ENCODE measurements at regions not wholly inside any gene's neighbourhood (a gene's known extent, or its start where the extent isn't known, plus 50 kb on each side); places are given as distances from the start of the nearest gene placed in this dataset.

- no peak for DNase-seq
- Histone ChIP-seq H3K27me3 (ENCODE audit: control insufficient read depth in 1 of 2, insufficient read depth in 1 of 2, low read length in 2 of 2) (no peaks in the 10 kb centered on the region), H2BK15ac (ENCODE audit: low read depth, poor library complexity, severe bottlenecking) (no peak overlapping the region), H3K4me3 (ENCODE audit: insufficient read depth in 1 of 2, low read depth in 1 of 2, low read length in 2 of 2) (no peak overlapping the region), H2AFZ (ENCODE audit: low read depth, low read length) (no peak overlapping the region), H2BK120ac (ENCODE audit: low read depth, low read length) (no peak overlapping the region), H3K79me1 (replicated peaks; ENCODE audit: low read length, poor library complexity, severe bottlenecking) (no peaks in the 10 kb centered on the region), H3K4ac (ENCODE audit: low read depth in 1 of 2, low read length in 2 of 2) (no peak overlapping the region), H3K36me3 (ENCODE audit: control insufficient read depth in 1 of 2, insufficient read depth in 2 of 2, low read depth in 1 of 2, low read length in 2 of 2) (no peaks in the 10 kb centered on the region), H3K4me1 (ENCODE audit: control insufficient read depth, insufficient read depth, low read depth, low read length) (no peaks in the 10 kb centered on the region), H3K14ac (ENCODE audit: low read length in 2 of 2) (no peak overlapping the region), H4K91ac (ENCODE audit: low read length) (no peak overlapping the region), H3K4me2 (ENCODE audit: low read length, poor library complexity, severe bottlenecking) (no peak overlapping the region), H2BK12ac (ENCODE audit: low read length in 2 of 2) (no peak overlapping the region), H3K9me3 (ENCODE audit: control insufficient read depth, low read length) (no peaks in the 10 kb centered on the region), H3K9ac (ENCODE audit: low read length) (no peak overlapping the region), H2BK5ac (ENCODE audit: low read depth, low read length, poor library complexity, severe bottlenecking) (no peak overlapping the region), H4K8ac (ENCODE audit: low read length) (no peak overlapping the region), H3K27ac (ENCODE audit: low read length, poor library complexity, severe bottlenecking) (no peak overlapping the region), H3K23ac (ENCODE audit: low read length in 2 of 2) (no peak overlapping the region), H2AK5ac (ENCODE audit: low read length, severe bottlenecking) (no peak overlapping the region), H3K18ac (ENCODE audit: low read depth in 1 of 2, low read length in 2 of 2) (no peak overlapping the region)
Measured at GRCh38 chr6:149217466-149217888, 100.0 kb upstream of the TAB2 start.

- H3K4ac ChIP-seq (ENCODE audit: low read depth in 1 of 2, low read length in 2 of 2), result no peak overlapping the region
- H2AFZ ChIP-seq (ENCODE audit: low read depth, low read length), result no peak overlapping the region
- H3K4me1 ChIP-seq (ENCODE audit: control insufficient read depth, insufficient read depth, low read depth, low read length), result no peaks in the 10 kb centered on the region
- H2BK12ac ChIP-seq (ENCODE audit: low read length in 2 of 2), result no peak overlapping the region
- H3K9ac ChIP-seq (ENCODE audit: low read length), result no peak overlapping the region
- H3K79me1 ChIP-seq (replicated peaks; ENCODE audit: low read length, poor library complexity, severe bottlenecking), result no peaks in the 10 kb centered on the region
- no peak overlapping the region for H3K27ac ChIP-seq (ENCODE audit: low read length, poor library complexity, severe bottlenecking)
- H3K9me3 ChIP-seq (ENCODE audit: control insufficient read depth, low read length), result no peaks in the 10 kb centered on the region
- no peak overlapping the region for H2BK5ac ChIP-seq (ENCODE audit: low read depth, low read length, poor library complexity, severe bottlenecking)
- no peak overlapping the region for H3K18ac ChIP-seq (ENCODE audit: low read depth in 1 of 2, low read length in 2 of 2)
- H3K4me3 ChIP-seq (ENCODE audit: insufficient read depth in 1 of 2, low read depth in 1 of 2, low read length in 2 of 2), result no peak overlapping the region
- no peak overlapping the region for H3K14ac ChIP-seq (ENCODE audit: low read length in 2 of 2)
- H3K36me3 ChIP-seq (ENCODE audit: control insufficient read depth in 1 of 2, insufficient read depth in 2 of 2, low read depth in 1 of 2, low read length in 2 of 2), result no peaks in the 10 kb centered on the region
- no peak overlapping the region for H2BK120ac ChIP-seq (ENCODE audit: low read depth, low read length)
- DNase-seq, result no peak
- no peak overlapping the region for H3K4me2 ChIP-seq (ENCODE audit: low read length, poor library complexity, severe bottlenecking)
- no peak overlapping the region for H4K91ac ChIP-seq (ENCODE audit: low read length)
- no peak overlapping the region for H2AK5ac ChIP-seq (ENCODE audit: low read length, severe bottlenecking)
- H4K8ac ChIP-seq (ENCODE audit: low read length), result no peak overlapping the region
- H3K27me3 ChIP-seq (ENCODE audit: control insufficient read depth in 1 of 2, insufficient read depth in 1 of 2, low read length in 2 of 2), result no peaks in the 10 kb centered on the region
- no peak overlapping the region for H2BK15ac ChIP-seq (ENCODE audit: low read depth, poor library complexity, severe bottlenecking)
- H3K23ac ChIP-seq (ENCODE audit: low read length in 2 of 2), result no peak overlapping the region
Measured at GRCh38 chr6:149218471-149218870, 99.0 kb upstream of the TAB2 start.

DNA sequence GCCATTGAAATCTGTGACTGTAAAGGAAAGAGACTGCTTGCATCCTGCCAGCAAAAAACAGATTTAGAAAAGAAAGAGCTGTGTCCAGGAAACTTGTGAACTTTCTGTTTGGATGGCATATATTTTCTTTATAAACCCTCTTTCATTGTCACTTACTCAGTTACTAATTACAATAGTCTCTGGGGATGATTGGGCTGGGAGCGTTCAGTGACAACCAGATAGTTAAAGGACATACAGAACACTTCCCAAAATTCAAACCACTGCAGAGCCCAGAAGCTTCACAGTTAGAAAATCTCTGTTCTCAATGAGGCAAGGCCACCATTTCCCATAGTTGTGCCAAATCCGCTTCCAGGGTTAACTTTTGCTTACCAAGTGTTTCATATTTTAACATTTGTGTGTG is 98.6 kb upstream of the TAB2 start:
- H4K8ac ChIP-seq (ENCODE audit: low read length), result no peak overlapping the region
- H2AK5ac ChIP-seq (ENCODE audit: low read length, severe bottlenecking), result no peak overlapping the region
- no peak overlapping the region for H3K14ac ChIP-seq (ENCODE audit: low read length in 2 of 2)
- H3K79me1 ChIP-seq (replicated peaks; ENCODE audit: low read length, poor library complexity, severe bottlenecking), result no peaks in the 10 kb centered on the region
- no peak overlapping the region for H3K18ac ChIP-seq (ENCODE audit: low read depth in 1 of 2, low read length in 2 of 2)
- H3K4me2 ChIP-seq (ENCODE audit: low read length, poor library complexity, severe bottlenecking), result no peak overlapping the region
- H2BK15ac ChIP-seq (ENCODE audit: low read depth, poor library complexity, severe bottlenecking), result no peak overlapping the region
- WGBS, result 89% methylated on average over 1 of the region's 2 CpGs
- no peak overlapping the region for H3K23ac ChIP-seq (ENCODE audit: low read length in 2 of 2)
- no peaks in the 10 kb centered on the region for H3K27me3 ChIP-seq (ENCODE audit: control insufficient read depth in 1 of 2, insufficient read depth in 1 of 2, low read length in 2 of 2)
- no peak overlapping the region for H3K4me3 ChIP-seq (ENCODE audit: insufficient read depth in 1 of 2, low read depth in 1 of 2, low read length in 2 of 2)
- no peaks in the 10 kb centered on the region for H3K36me3 ChIP-seq (ENCODE audit: control insufficient read depth in 1 of 2, insufficient read depth in 2 of 2, low read depth in 1 of 2, low read length in 2 of 2)
- H2BK5ac ChIP-seq (ENCODE audit: low read depth, low read length, poor library complexity, severe bottlenecking), result no peak overlapping the region
- no peak overlapping the region for H4K91ac ChIP-seq (ENCODE audit: low read length)
- DNase-seq, result no peak
- H2BK12ac ChIP-seq (ENCODE audit: low read length in 2 of 2), result no peak overlapping the region
- no peak overlapping the region for H2BK120ac ChIP-seq (ENCODE audit: low read depth, low read length)
- H3K4me1 ChIP-seq (ENCODE audit: control insufficient read depth, insufficient read depth, low read depth, low read length), result no peaks in the 10 kb centered on the region
- no peak overlapping the region for H3K27ac ChIP-seq (ENCODE audit: low read length, poor library complexity, severe bottlenecking)
- no peak overlapping the region for H3K4ac ChIP-seq (ENCODE audit: low read depth in 1 of 2, low read length in 2 of 2)
- H3K9ac ChIP-seq (ENCODE audit: low read length), result no peak overlapping the region
- no peaks in the 10 kb centered on the region for H3K9me3 ChIP-seq (ENCODE audit: control insufficient read depth, low read length)
- no peak overlapping the region for H2AFZ ChIP-seq (ENCODE audit: low read depth, low read length)

DNA sequence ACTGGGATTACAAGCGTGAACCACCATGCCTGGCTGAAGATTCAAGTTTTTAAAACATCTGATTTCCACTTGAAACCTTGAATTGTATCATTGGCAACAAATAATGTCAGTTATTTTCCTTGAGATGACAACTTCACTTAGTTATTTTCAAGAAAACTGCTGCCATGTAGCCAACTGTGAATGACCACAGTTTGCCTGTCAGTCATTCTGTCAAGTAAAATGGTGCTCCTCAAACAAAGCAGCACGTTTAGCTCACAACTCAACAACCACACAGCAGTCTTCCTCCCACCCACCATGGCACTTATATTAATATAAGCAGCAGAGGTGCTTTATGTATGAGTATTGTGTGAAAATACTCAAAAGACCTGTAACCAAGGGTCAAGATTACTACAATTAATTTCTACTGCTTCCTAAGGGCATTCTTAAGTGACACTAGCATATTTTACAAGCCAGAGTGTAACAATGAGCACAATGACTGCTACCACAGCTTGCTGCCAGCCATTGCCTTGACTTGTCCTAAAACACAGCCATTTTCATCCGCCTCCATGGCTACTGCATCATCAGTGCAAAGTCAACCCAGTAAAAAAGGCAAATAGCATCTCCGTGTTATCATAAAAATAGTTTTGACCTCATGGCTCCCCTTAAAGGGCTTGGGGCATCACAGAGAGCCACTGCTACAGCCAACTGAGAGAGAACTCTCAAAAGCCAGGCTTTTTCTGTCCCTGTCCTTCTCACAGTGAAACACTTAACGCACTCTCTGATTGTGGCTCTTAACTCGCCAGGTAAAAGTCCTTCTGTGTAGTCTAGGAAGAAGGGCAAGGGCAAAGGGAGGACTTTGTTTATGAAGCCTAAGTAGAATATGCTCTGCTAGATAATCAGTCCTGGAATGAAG is 96.4 kb upstream of the TAB2 start:
- no peak overlapping the region for H3K23ac ChIP-seq (ENCODE audit: low read length in 2 of 2)
- no peak for DNase-seq
- no peaks in the 10 kb centered on the region for H3K4me1 ChIP-seq (ENCODE audit: control insufficient read depth, insufficient read depth, low read depth, low read length)
- no peak overlapping the region for H2BK12ac ChIP-seq (ENCODE audit: low read length in 2 of 2)
- H2AFZ ChIP-seq (ENCODE audit: low read depth, low read length), result no peak overlapping the region
- no peaks in the 10 kb centered on the region for H3K9me3 ChIP-seq (ENCODE audit: control insufficient read depth, low read length)
- H3K9ac ChIP-seq (ENCODE audit: low read length), result no peak overlapping the region
- 92% methylated on average over 5 of the region's 6 CpGs for WGBS
- H2AK5ac ChIP-seq (ENCODE audit: low read length, severe bottlenecking), result no peak overlapping the region
- H3K14ac ChIP-seq (ENCODE audit: low read length in 2 of 2), result no peak overlapping the region
- no peak overlapping the region for H4K91ac ChIP-seq (ENCODE audit: low read length)
- H3K36me3 ChIP-seq (ENCODE audit: control insufficient read depth in 1 of 2, insufficient read depth in 2 of 2, low read depth in 1 of 2, low read length in 2 of 2), result no peaks in the 10 kb centered on the region
- no peak overlapping the region for H2BK5ac ChIP-seq (ENCODE audit: low read depth, low read length, poor library complexity, severe bottlenecking)
- H3K27me3 ChIP-seq (ENCODE audit: control insufficient read depth in 1 of 2, insufficient read depth in 1 of 2, low read length in 2 of 2), result no peaks in the 10 kb centered on the region
- H3K18ac ChIP-seq (ENCODE audit: low read depth in 1 of 2, low read length in 2 of 2), result no peak overlapping the region
- H3K4me3 ChIP-seq (ENCODE audit: insufficient read depth in 1 of 2, low read depth in 1 of 2, low read length in 2 of 2), result no peak overlapping the region
- H3K4me2 ChIP-seq (ENCODE audit: low read length, poor library complexity, severe bottlenecking), result no peak overlapping the region
- H3K4ac ChIP-seq (ENCODE audit: low read depth in 1 of 2, low read length in 2 of 2), result no peak overlapping the region
- no peaks in the 10 kb centered on the region for H3K79me1 ChIP-seq (replicated peaks; ENCODE audit: low read length, poor library complexity, severe bottlenecking)
- H2BK15ac ChIP-seq (ENCODE audit: low read depth, poor library complexity, severe bottlenecking), result no peak overlapping the region
- no peak overlapping the region for H3K27ac ChIP-seq (ENCODE audit: low read length, poor library complexity, severe bottlenecking)
- H2BK120ac ChIP-seq (ENCODE audit: low read depth, low read length), result no peak overlapping the region
- H4K8ac ChIP-seq (ENCODE audit: low read length), result no peak overlapping the region

Measured in mesenchymal stem cell (in vitro differentiated cells and primary cell).